CD14-positive monocyte (primary cell): ENCODE measurements at regions not wholly inside any gene's neighbourhood (a gene's known extent, or its start where the extent isn't known, plus 50 kb on each side); places are given as distances from the start of the nearest gene placed in this dataset. TPM values are rescaled to one million over a fixed set of nuclear protein-coding genes. Genes with fewer than 3 reads are reported as not detected.

Experiments
- DNase-seq, 3 donors: peaks; one replicate each; pipeline ENCODE4 v3.0.0-alpha.2; 2011 to 2022
- H2AFZ ChIP-seq: 2 replicates; pipeline ENCODE4 v1.6.0; 2012; ENCODE audit warnings: mild to moderate bottlenecking, low read depth, low read length, inconsistent platforms; ENCODE audit not compliant: insufficient read depth, poor library complexity, severe bottlenecking
- H3K27ac ChIP-seq, 2 donors: 1 replicate in 1 of 2; 2 replicates in 1 of 2; pipeline ENCODE4 v1.5.1; 2012 to 2013; ENCODE audit warnings: low read length in 2 of 2, control low read depth in 1 of 2, inconsistent platforms in 1 of 2, low read depth in 1 of 2, mild to moderate bottlenecking in 1 of 2
- H3K27me3 ChIP-seq, 2 donors: one replicate each; pipeline versions ENCODE4 v1.6.0 to v1.6.1; 2011 to 2013; ENCODE audit warnings: low read length in 2 of 2; ENCODE audit not compliant: control insufficient read depth in 2 of 2, insufficient read depth in 2 of 2
- H3K36me3 ChIP-seq, 2 donors: replicated peaks in 1 of 2; 1 replicate in 1 of 2; 2 replicates in 1 of 2; pipeline versions ENCODE4 v1.5.1 to v1.6.1; 2012 to 2013; ENCODE audit warnings: low read length in 2 of 2, control low read depth in 1 of 2, inconsistent platforms in 1 of 2, mild to moderate bottlenecking in 1 of 2; ENCODE audit not compliant: insufficient read depth in 2 of 2, control insufficient read depth in 1 of 2
- H3K4me1 ChIP-seq, 2 donors: 1 replicate in 1 of 2; 2 replicates in 1 of 2; pipeline versions ENCODE4 v1.5.1 to v1.6.1; 2012 to 2013; ENCODE audit warnings: low read length in 2 of 2, control low read depth in 1 of 2, inconsistent platforms in 1 of 2, mild to moderate bottlenecking in 1 of 2, moderate library complexity in 1 of 2; ENCODE audit not compliant: insufficient read depth in 2 of 2, control insufficient read depth in 1 of 2
- H3K4me2 ChIP-seq: replicated peaks from 2 replicates; pipeline ENCODE3; 2012; ENCODE audit warnings: low read length, moderate library complexity, mild to moderate bottlenecking; ENCODE audit not compliant: poor library complexity, severe bottlenecking; ENCODE audit errors: extremely low read depth
- H3K4me3 ChIP-seq, 3 experiments: fragments of 200-600 bp in 1 of 3; sonication (generic) in 1 of 3; replicated peaks in 1 of 3; 1 replicate in 2 of 3; 2 replicates in 1 of 3; pipeline ENCODE4 v1.5.1; 2011 to 2013; ENCODE audit warnings: low read length in 3 of 3, mild to moderate bottlenecking in 3 of 3, control low read depth in 2 of 3, low read depth in 2 of 3, inconsistent platforms in 1 of 3, moderate library complexity in 1 of 3
- H3K79me2 ChIP-seq: 2 replicates; pipeline ENCODE4 v1.6.0; 2012; ENCODE audit warnings: mild to moderate bottlenecking, control low read depth, inconsistent platforms, low read length, moderate library complexity; ENCODE audit not compliant: insufficient read depth
- H3K9ac ChIP-seq: 2 replicates; pipeline ENCODE4 v1.6.0; 2017; ENCODE audit warnings: low read length, mild to moderate bottlenecking; ENCODE audit not compliant: insufficient read depth, poor library complexity, severe bottlenecking
- H3K9me3 ChIP-seq, 2 donors: replicated peaks in 1 of 2; 1 replicate in 1 of 2; 2 replicates in 1 of 2; pipeline versions ENCODE4 v1.5.1 to v1.6.1; 2012 to 2013; ENCODE audit warnings: low read length in 2 of 2, control low read depth in 1 of 2; ENCODE audit not compliant: control insufficient read depth in 1 of 2, insufficient read depth in 1 of 2
- H4K20me1 ChIP-seq: 2 replicates; pipeline ENCODE4 v1.6.0; 2012; ENCODE audit warnings: mild to moderate bottlenecking, low read length, control low read depth, moderate library complexity; ENCODE audit not compliant: insufficient read depth
- H3K27ac Mint-ChIP-seq, 7 donors: one replicate each; pipeline ENCODE4 v1.8.0; 2020; ENCODE audit warnings: mild to moderate bottlenecking in 7 of 7, mixed read lengths in 7 of 7, moderate library complexity in 6 of 7, inconsistent platforms in 2 of 7
- H3K27me3 Mint-ChIP-seq, 3 donors: one replicate each; pipeline ENCODE4 v1.8.0; 2021 to 2022; ENCODE audit warnings: low read depth in 3 of 3, mild to moderate bottlenecking in 3 of 3, mixed read lengths in 3 of 3, moderate library complexity in 3 of 3, inconsistent platforms in 1 of 3
- H3K36me3 Mint-ChIP-seq, 2 donors: one replicate each; pipeline ENCODE4 v1.8.0; 2020; ENCODE audit warnings: mixed read lengths in 2 of 2, inconsistent platforms in 1 of 2, mild to moderate bottlenecking in 1 of 2
- H3K4me1 Mint-ChIP-seq: one replicate; pipeline ENCODE4 v1.8.0; 2020; ENCODE audit warnings: mild to moderate bottlenecking, mixed read lengths
- H3K4me3 Mint-ChIP-seq, 2 donors: one replicate each; pipeline ENCODE4 v1.8.0; 2020; ENCODE audit warnings: mild to moderate bottlenecking in 2 of 2, mixed read lengths in 2 of 2, moderate library complexity in 1 of 2
- H3K9me3 Mint-ChIP-seq, 7 donors: one replicate each; pipeline ENCODE4 v1.8.0; 2020 to 2022; ENCODE audit warnings: mixed read lengths in 7 of 7, mild to moderate bottlenecking in 6 of 7, moderate library complexity in 6 of 7, inconsistent platforms in 2 of 7
- WGBS: methylation state at CpG from one replicate; pipeline ENCODE4 v1.1.5; 2013; ENCODE audit warnings: missing lambda C conversion rate; ENCODE audit not compliant: insufficient coverage; 5-methylcytosine and 5-hydroxymethylcytosine counted together
- intact Hi-C, 2 donors: fragments of 100-400 bp; cut with micrococcal nuclease; formaldehyde crosslinking; loops; one replicate each; pipeline versions ENCODE4 v1.15.0 to v1.15.1; 2023
- small RNA-seq: library from RNA; depleted of rRNA; stranded (forward); fragments of <200 nt; gene quantifications from one replicate; pipeline ENCODE3, GENCODE V24; 2012; ENCODE audit warnings: low read depth; ENCODE audit not compliant: insufficient read length
- TF ChIP-seq, protein P1 (sequence below): fragments of 200-600 bp; IDR thresholded peaks from one replicate; pipeline ENCODE4 v1.8.0; 2022; ENCODE audit warnings: antibody characterized with exemption, mild to moderate bottlenecking

GRCh38 chr7:69545175-69545574 is 53.1 kb upstream of the AUTS2 start:
- Histone ChIP-seq H4K20me1 (no peaks in the 10 kb centered on the region), H3K9me3 (peaks cover 0 to 6% of the 10 kb centered on the region in 2 donors), H3K4me3 (no peak overlapping the region), H3K79me2 (no peaks in the 10 kb centered on the region), H3K9ac (no peak overlapping the region), H2AFZ (no peak overlapping the region), H3K27ac (no peak overlapping the region), H3K4me2 (no peak overlapping the region), H3K4me1 (no peaks in the 10 kb centered on the region), H3K27me3 (no peaks in the 10 kb centered on the region), H3K36me3 (no peaks in the 10 kb centered on the region)
- Mint-ChIP-seq H3K27me3 (peaks cover 0 to 2% (median 2%) of the 10 kb centered on the region in 3 donors), H3K9me3 (peaks cover 0 to 9% (median 4%) of the 10 kb centered on the region in 7 donors), H3K27ac (no peak overlapping the region), H3K4me3 (no peak overlapping the region), H3K36me3 (no peaks in the 10 kb centered on the region), H3K4me1 (no peaks in the 10 kb centered on the region)
- intact Hi-C loops = no loop called here
- TF ChIP-seq, protein P1, sequence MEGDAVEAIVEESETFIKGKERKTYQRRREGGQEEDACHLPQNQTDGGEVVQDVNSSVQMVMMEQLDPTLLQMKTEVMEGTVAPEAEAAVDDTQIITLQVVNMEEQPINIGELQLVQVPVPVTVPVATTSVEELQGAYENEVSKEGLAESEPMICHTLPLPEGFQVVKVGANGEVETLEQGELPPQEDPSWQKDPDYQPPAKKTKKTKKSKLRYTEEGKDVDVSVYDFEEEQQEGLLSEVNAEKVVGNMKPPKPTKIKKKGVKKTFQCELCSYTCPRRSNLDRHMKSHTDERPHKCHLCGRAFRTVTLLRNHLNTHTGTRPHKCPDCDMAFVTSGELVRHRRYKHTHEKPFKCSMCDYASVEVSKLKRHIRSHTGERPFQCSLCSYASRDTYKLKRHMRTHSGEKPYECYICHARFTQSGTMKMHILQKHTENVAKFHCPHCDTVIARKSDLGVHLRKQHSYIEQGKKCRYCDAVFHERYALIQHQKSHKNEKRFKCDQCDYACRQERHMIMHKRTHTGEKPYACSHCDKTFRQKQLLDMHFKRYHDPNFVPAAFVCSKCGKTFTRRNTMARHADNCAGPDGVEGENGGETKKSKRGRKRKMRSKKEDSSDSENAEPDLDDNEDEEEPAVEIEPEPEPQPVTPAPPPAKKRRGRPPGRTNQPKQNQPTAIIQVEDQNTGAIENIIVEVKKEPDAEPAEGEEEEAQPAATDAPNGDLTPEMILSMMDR = no peak
- DNase-seq = no peak
- no CpG with 5 or more reads among the region's 1 CpG for WGBS

Small RNAs in the stretch of these regions (small RNA-seq; reads per million reads assigned to genes)
- gene MTATP6P21 (not detected), gene RF00019 (not detected), gene RNA5SP231 (not detected), gene RNU6-229P (not detected), gene RNU6-832P (not detected)
